Activated T-cell treated with anti-CD3 and anti-CD28 coated beads, Interleukin-2, amount 50 U/mL, for 4 hours (primary cell): ENCODE measurements at regions not wholly inside any gene's neighbourhood (a gene's known extent, or its start where the extent isn't known, plus 50 kb on each side); places are given as distances from the start of the nearest gene placed in this dataset.

Experiments
- ATAC-seq, 2 donors: fragments of 200-7000 bp; cut with Tn5 transposase; one replicate each; pipeline ENCODE4 v1.10.0; 2021
- DNase-seq: peaks from one replicate; pipeline ENCODE4 v3.0.0-alpha.2; 2020
- H3K27me3 Mint-ChIP-seq: one replicate; pipeline ENCODE4 v1.8.0; 2021; ENCODE audit warnings: low read depth, mixed read lengths
- H3K36me3 Mint-ChIP-seq: one replicate; pipeline ENCODE4 v1.8.0; 2022; ENCODE audit warnings: mixed read lengths; ENCODE audit not compliant: insufficient read depth
- H3K4me1 Mint-ChIP-seq: one replicate; pipeline ENCODE4 v1.8.0; 2021; ENCODE audit warnings: low read depth, mixed read lengths
- H3K4me3 Mint-ChIP-seq: one replicate; pipeline ENCODE4 v1.8.0; 2021; ENCODE audit warnings: mild to moderate bottlenecking, moderate library complexity, mixed read lengths
- H3K9me3 Mint-ChIP-seq: one replicate; pipeline ENCODE4 v1.8.0; 2021; ENCODE audit warnings: mixed read lengths

DNA sequence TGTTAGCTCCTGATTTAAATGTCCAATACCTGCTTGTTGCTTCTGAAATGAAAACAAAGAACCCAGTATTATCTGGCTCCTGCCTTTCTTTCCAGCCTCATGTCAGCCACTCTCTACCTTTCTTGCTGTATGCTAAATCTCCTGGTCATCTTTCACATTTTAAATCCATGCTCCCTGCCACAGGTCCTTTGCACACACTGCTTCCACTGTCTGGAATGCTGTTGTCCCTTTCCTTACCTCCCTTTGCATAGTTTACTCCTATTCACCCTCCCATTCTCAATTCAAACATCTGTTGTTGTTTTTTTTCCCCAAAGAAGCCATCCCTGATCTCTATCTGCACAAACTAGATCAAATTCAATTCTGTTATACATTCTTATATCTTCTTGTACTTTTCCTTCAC lies 97.0 kb upstream of the NR4A3 start:
- Mint-ChIP-seq H3K4me1 (peaks cover 24% of the 10 kb centered on the region), H3K27me3 (no peaks in the 10 kb centered on the region), H3K4me3 (no peak overlapping the region), H3K9me3 (no peaks in the 10 kb centered on the region), H3K36me3 (no peaks in the 10 kb centered on the region)
- DNase-seq (no peak), ATAC-seq (no peak)

DNA sequence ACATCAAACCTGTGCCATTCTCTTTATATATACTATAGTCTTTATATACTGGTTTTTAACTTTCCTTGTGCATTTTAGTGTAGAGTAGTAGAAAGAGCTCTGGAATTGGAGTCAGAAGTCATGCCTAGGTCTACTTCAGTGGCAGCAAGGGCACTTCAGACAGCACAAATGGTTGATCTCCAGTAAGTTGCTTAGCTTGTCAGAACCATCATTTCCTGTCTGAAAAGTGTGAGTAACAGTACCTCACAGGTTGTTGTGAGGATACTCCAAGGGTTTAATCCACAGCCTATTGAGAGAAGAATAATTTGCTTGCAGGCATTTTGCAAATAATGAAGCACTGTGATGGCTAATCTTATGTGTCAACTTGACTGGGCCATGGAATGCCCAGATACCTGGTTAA lies 95.8 kb upstream of the NR4A3 start:
- peaks cover 6% of the 10 kb centered on the region for H3K27me3 Mint-ChIP-seq
- DNase-seq (no peak), ATAC-seq (no peak)
- no peaks in the 10 kb centered on the region for H3K36me3 Mint-ChIP-seq
- no peaks in the 10 kb centered on the region for H3K9me3 Mint-ChIP-seq
- H3K4me3 Mint-ChIP-seq, result no peak overlapping the region
- peaks cover 12% of the 10 kb centered on the region for H3K4me1 Mint-ChIP-seq

DNA sequence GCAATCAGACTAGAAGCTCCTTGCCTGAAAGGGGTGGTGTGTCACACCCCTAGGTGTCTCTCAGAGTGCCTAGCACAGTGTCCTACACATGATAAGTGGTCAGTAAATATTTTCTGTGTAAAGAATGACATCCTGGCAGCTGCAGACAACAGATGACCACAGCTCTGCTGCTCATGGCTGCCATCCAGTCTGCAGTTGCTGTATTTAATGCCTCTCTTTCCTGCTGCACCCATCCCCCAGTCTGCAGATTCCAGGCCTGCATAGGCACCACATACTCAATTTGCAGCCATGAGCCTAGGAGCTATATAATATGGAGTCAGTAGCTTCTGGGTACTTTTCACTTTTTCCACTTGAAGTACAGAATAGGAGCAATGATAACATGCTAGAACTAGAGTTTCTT lies 94.9 kb upstream of the NR4A3 start:
- DNase-seq (no peak), ATAC-seq (no peak)
- H3K4me3 Mint-ChIP-seq, result no peak overlapping the region
- H3K27me3 Mint-ChIP-seq, result peaks cover 6% of the 10 kb centered on the region
- no peaks in the 10 kb centered on the region for H3K9me3 Mint-ChIP-seq
- H3K4me1 Mint-ChIP-seq, result peaks cover 10% of the 10 kb centered on the region
- no peaks in the 10 kb centered on the region for H3K36me3 Mint-ChIP-seq

DNA sequence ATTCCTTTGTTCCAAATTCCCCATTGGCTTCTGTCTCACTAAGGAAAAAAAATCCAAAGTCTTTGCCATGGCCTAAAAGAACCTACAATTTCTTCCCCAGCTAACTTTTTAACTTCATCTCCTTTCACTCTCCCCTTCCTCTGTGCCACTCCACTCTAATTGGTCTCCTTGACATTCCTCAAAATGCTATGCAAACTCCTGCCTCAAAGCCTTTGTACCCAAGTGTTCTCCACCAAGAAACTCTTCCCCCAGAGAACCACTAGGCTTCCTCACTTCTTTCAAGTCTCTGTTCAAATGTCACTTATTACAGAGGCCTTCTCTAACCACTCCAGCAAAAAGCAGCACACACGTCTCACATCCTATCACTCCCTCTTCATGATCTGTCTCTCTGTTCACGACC lies 91.6 kb upstream of the NR4A3 start:
- no peaks in the 10 kb centered on the region for H3K36me3 Mint-ChIP-seq
- H3K9me3 Mint-ChIP-seq, result no peaks in the 10 kb centered on the region

GRCh38 chr9:99731950-99732349 lies 89.7 kb upstream of the NR4A3 start:
- ATAC-seq, result no peak
- Mint-ChIP-seq H3K36me3 (no peaks in the 10 kb centered on the region), H3K27me3 (peaks cover 11% of the 10 kb centered on the region), H3K9me3 (no peaks in the 10 kb centered on the region), H3K4me3 (no peak overlapping the region), H3K4me1 (peaks cover 4% of the 10 kb centered on the region)
- DNase-seq, result no peak

More for the DNA sequence above, 91.6 kb upstream of the NR4A3 start:
- Mint-ChIP-seq H3K4me3 (no peak overlapping the region), H3K27me3 (peaks cover 11% of the 10 kb centered on the region), H3K4me1 (peaks cover 4% of the 10 kb centered on the region)
- DNase-seq, result no peak
- no peak for ATAC-seq

DNA sequence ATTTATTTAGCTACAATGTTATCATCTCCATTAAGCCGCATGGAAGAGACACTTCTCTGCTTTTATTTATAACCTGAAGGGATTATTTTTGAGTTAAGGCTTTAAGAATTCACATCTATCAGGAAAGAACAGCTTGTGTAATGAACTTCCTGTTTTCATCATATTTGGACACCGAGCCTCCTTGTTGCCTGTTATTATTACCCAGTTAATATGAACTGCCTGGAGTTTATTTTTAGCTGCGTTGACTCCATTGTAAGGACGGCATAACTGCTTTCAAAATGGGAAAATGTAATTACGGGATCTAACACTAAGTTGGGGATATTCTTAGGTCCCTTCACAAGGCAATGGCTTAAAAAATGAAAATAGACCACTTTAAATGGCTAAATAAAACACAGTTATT lies 89.0 kb upstream of the NR4A3 start:
- Mint-ChIP-seq H3K4me1 (peaks cover 4% of the 10 kb centered on the region), H3K9me3 (no peaks in the 10 kb centered on the region), H3K36me3 (no peaks in the 10 kb centered on the region), H3K4me3 (no peak overlapping the region), H3K27me3 (peaks cover 15% of the 10 kb centered on the region)
- no peak for ATAC-seq
- DNase-seq, result no peak

DNA sequence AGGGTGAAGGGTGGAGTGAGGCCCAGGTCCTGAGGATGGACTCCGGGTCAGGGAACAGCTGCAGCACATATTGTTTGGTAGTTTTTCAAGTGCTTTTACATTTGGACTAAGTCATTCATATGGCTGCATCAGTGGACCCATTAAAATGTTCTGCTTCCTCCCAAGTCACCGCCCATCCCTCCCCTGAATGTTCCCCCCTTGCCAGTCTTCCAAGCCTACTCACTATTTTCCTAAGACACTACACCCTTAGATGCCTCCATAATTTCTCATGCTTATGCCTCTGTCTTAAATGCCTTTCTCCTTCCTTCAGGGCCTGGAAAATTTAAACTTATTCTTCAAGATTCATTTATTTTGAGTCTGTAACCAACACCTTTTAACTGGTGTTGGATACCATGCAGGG lies 86.6 kb upstream of the NR4A3 start:
- no peaks in the 10 kb centered on the region for H3K9me3 Mint-ChIP-seq
- peaks cover 4% of the 10 kb centered on the region for H3K4me1 Mint-ChIP-seq
- no peaks in the 10 kb centered on the region for H3K36me3 Mint-ChIP-seq
- DNase-seq, result no peak
- no peak for ATAC-seq
- peaks cover 16% of the 10 kb centered on the region for H3K27me3 Mint-ChIP-seq
- no peak overlapping the region for H3K4me3 Mint-ChIP-seq

GRCh38 chr9:99736291-99736690 lies 85.4 kb upstream of the NR4A3 start:
- Mint-ChIP-seq H3K4me1 (peaks cover 4% of the 10 kb centered on the region), H3K36me3 (no peaks in the 10 kb centered on the region), H3K27me3 (peaks cover 12% of the 10 kb centered on the region), H3K9me3 (no peaks in the 10 kb centered on the region), H3K4me3 (no peak overlapping the region)
- ATAC-seq (no peak), DNase-seq (no peak)

- no peak for ATAC-seq
- no peaks in the 10 kb centered on the region for H3K36me3 Mint-ChIP-seq
These were observed 84.0 kb upstream of the NR4A3 start for GRCh38 chr9:99737649-99738048.

DNA sequence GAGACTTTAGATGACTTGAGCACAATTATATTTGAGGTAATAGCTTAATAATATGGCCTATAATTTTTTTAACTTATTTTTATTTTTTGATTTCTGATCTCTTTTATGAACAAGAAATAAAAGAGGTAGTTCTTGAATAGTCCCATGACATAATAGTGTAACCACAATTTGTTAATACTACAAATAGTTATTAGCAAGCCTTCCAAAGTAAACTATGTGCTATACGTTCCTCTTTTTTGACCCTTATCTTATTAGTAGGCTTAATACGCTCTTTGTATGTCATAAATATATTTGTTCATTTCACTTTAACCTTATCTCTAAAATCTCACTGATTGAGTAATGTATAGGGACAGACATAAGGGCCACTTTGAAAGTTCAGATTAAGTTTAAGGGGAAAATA lies 78.7 kb upstream of the NR4A3 start:
- DNase-seq (no peak), ATAC-seq (no peak)
- Mint-ChIP-seq H3K27me3 (peaks cover 3% of the 10 kb centered on the region), H3K4me3 (no peak overlapping the region), H3K36me3 (no peaks in the 10 kb centered on the region), H3K9me3 (no peaks in the 10 kb centered on the region), H3K4me1 (no peaks in the 10 kb centered on the region)

More at GRCh38 chr9:99737649-99738048, 84.0 kb upstream of the NR4A3 start:
- Mint-ChIP-seq H3K4me1 (peaks cover 2% of the 10 kb centered on the region), H3K27me3 (peaks cover 12% of the 10 kb centered on the region), H3K4me3 (no peak overlapping the region), H3K9me3 (no peaks in the 10 kb centered on the region)
- DNase-seq, result no peak

GRCh38 chr9:99743455-99743854 lies 78.2 kb upstream of the NR4A3 start:
- Mint-ChIP-seq H3K9me3 (no peaks in the 10 kb centered on the region), H3K4me3 (no peak overlapping the region), H3K27me3 (peaks cover 2% of the 10 kb centered on the region), H3K36me3 (no peaks in the 10 kb centered on the region), H3K4me1 (no peaks in the 10 kb centered on the region)
- DNase-seq (no peak), ATAC-seq (no peak)

GRCh38 chr9:99744132-99744531 lies 77.6 kb upstream of the NR4A3 start:
- Mint-ChIP-seq H3K27me3 (peaks cover 2% of the 10 kb centered on the region), H3K9me3 (no peaks in the 10 kb centered on the region)

DNA sequence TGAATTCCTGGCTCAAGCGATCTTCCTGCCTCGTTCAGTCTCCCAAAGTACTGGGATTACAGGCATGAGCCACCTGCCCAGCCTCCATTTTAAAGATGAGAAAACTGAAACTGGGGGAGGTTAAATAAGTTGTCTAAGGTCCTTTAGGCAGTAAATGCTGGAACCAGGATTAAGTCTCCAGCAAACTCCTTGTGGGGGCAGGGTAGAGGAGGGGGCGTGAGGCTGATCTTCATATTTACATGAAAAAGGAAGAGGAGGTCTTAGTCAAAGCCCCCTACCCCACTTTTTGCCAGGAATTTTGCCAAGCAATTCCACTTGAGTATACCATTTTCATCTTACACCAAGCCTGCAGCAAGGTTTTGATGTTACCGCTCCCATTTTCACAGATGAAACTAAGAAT lies 76.6 kb upstream of the NR4A3 start:
- H3K4me3 Mint-ChIP-seq, result no peak overlapping the region
- H3K36me3 Mint-ChIP-seq, result no peaks in the 10 kb centered on the region
- peaks cover 2% of the 10 kb centered on the region for H3K27me3 Mint-ChIP-seq
- H3K9me3 Mint-ChIP-seq, result no peaks in the 10 kb centered on the region
- no peak for DNase-seq
- H3K4me1 Mint-ChIP-seq, result no peaks in the 10 kb centered on the region
- no peak for ATAC-seq

More at GRCh38 chr9:99744132-99744531, 77.6 kb upstream of the NR4A3 start:
- Mint-ChIP-seq H3K4me3 (no peak overlapping the region), H3K36me3 (no peaks in the 10 kb centered on the region), H3K4me1 (no peaks in the 10 kb centered on the region)
- ATAC-seq (no peak), DNase-seq (no peak)

- Mint-ChIP-seq H3K27me3 (peaks cover 3% of the 10 kb centered on the region), H3K36me3 (no peaks in the 10 kb centered on the region), H3K4me1 (no peaks in the 10 kb centered on the region), H3K4me3 (no peak overlapping the region), H3K9me3 (no peaks in the 10 kb centered on the region)
- no peak for DNase-seq
- no peak for ATAC-seq
These were observed 75.3 kb upstream of the NR4A3 start for GRCh38 chr9:99746406-99746805.

- Mint-ChIP-seq H3K27me3 (peaks cover 6% of the 10 kb centered on the region), H3K4me3 (no peak overlapping the region), H3K4me1 (no peaks in the 10 kb centered on the region), H3K36me3 (no peaks in the 10 kb centered on the region), H3K9me3 (no peaks in the 10 kb centered on the region)
- DNase-seq (no peak), ATAC-seq (no peak)
These were observed 73.4 kb upstream of the NR4A3 start for GRCh38 chr9:99748266-99748665.

DNA sequence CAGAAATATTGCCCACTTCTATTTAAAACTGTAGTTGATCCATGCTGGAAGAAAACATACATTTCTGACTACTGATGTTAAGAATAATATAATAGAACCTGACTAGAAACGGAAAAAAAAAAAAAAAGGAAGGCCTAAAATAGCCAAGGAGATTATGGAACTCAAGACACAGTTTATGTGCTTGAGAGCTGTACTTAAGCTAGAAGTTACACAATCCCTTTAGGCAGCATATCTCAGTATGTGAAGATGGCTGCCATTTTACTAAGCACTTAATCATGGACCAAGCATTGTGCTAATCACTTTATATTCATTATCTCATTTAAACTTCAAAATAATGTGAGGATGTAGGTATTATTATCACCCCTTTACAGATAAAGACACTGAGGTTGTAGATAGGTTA lies 73.0 kb upstream of the NR4A3 start:
- Mint-ChIP-seq H3K36me3 (no peaks in the 10 kb centered on the region), H3K27me3 (peaks cover 6% of the 10 kb centered on the region), H3K4me3 (no peak overlapping the region), H3K4me1 (no peaks in the 10 kb centered on the region), H3K9me3 (no peaks in the 10 kb centered on the region)
- DNase-seq (no peak), ATAC-seq (no peak)
